HepG2 (cell line): ENCODE measurements at regions not wholly inside any gene's neighbourhood (a gene's known extent, or its start where the extent isn't known, plus 50 kb on each side); places are given as distances from the start of the nearest gene placed in this dataset.

Source experiments
- FOXC1 ChIP-seq: sonication (generic); formaldehyde crosslinking; IDR thresholded peaks from 2 replicates; pipeline ENCODE4 v1.8.0; 2022; ENCODE audit warnings: mild to moderate bottlenecking, missing genetic modification reagents, borderline replicate concordance
- MYNN ChIP-seq: sonication (generic); formaldehyde crosslinking; IDR thresholded peaks from 2 replicates; pipeline ENCODE4 v1.4.0; 2020; ENCODE audit warnings: mild to moderate bottlenecking, low read depth, missing genetic modification reagents
- NCOR1 ChIP-seq: fragments of 200-600 bp; sonication (generic); IDR thresholded peaks from 2 replicates; pipeline ENCODE4 v1.7.0; 2017; ENCODE audit warnings: antibody characterized with exemption, low read length, borderline replicate concordance
- POLR2A ChIP-seq, 2 experiments: IDR thresholded peaks; 2 replicates each; pipeline ENCODE4 v1.6.1; 2011; ENCODE audit warnings: low read depth in 2 of 2, low read length in 2 of 2, mild to moderate bottlenecking in 1 of 2, moderate library complexity in 1 of 2; ENCODE audit not compliant: insufficient read depth in 1 of 2
- REL ChIP-seq: sonication (generic); formaldehyde crosslinking; conservative IDR thresholded peaks from 2 replicates; pipeline ENCODE4 v1.8.0; 2022; ENCODE audit warnings: mild to moderate bottlenecking, missing genetic modification reagents, moderate library complexity
- ZNF510 ChIP-seq: sonication (generic); formaldehyde crosslinking; IDR thresholded peaks from 2 replicates; pipeline ENCODE4 v1.4.0; 2020; ENCODE audit warnings: low read depth, mild to moderate bottlenecking, missing genetic modification reagents

DNA sequence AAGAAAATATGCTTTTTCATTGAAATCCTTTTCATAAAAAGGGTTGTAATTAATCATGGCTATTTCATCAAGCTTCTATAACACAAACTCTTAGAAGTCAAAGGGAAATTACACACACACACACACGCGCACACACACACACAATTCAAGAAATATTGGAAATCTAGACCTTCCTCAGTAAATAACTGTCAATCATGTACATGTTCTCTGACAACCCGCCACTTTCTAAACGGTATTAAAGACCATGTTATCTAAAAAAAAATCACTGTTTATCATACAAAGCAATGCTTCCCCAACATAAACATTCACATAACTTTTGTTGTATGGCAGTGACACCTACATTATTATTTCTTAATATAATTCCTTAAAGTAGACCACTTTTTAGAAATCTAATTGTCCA, 132.2 kb downstream of the EFNB2 start:
- no peak for TF ChIP-seq ZNF510
- TF ChIP-seq REL (CRISPR knock-in tag), result no peak
- TF ChIP-seq POLR2A (IDR thresholded peaks at IDR 0.05; ENCODE audit: insufficient read depth in 1 of 2, low read depth in 2 of 2, low read length in 2 of 2), result no peak
- no peak for TF ChIP-seq FOXC1 (CRISPR knock-in tag)
- TF ChIP-seq NCOR1, result no peak
- no peak for TF ChIP-seq MYNN
